ENCODE measurements at regions not wholly inside any gene's neighbourhood (a gene's known extent, or its start where the extent isn't known, plus 50 kb on each side); places are given as distances from the start of the nearest gene placed in this dataset.

DNA sequence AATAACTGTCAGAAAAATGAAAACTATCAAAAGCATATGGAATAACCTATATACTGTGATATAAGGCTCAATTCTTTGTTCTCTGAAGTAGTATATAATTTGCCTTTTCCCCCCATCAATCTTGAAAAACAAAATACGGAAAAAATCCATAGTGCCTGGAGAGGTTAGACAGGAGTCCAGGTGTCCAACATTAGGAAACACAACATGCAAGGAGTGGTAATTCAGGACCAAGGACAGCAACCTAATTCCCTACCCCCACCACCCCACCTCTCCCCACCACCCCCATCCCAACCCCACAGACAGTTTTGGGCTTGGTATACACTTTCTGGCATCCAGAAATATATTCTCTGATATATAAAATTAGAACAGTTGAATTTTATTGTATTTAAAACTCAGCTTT is 55.1 kb upstream of the SLC25A26 start:
- Histone ChIP-seq H3K27ac (ENCODE audit: low read depth, low read length) (no peak overlapping the region), H3K79me2 (ENCODE audit: control insufficient read depth, insufficient read depth, low read length, unreplicated experiment) (no peaks in the 10 kb centered on the region), H3K36me3 (ENCODE audit: insufficient read depth, low read length) (no peaks in the 10 kb centered on the region), H3K4me1 (ENCODE audit: control insufficient read depth, insufficient read depth, low read length, unreplicated experiment) (no peaks in the 10 kb centered on the region), H2AFZ (ENCODE audit: low read length, unreplicated experiment) (no peak overlapping the region), H3K27me3 (ENCODE audit: insufficient read depth, low read length) (peaks cover 69% of the 10 kb centered on the region), H3K4me3 (ENCODE audit: low read depth, low read length) (no peak overlapping the region)

- H3K4me3 ChIP-seq (ENCODE audit: low read depth, low read length) = no peak overlapping the region
- H3K27ac ChIP-seq (ENCODE audit: low read depth, low read length) = no peak overlapping the region
Measured at GRCh38 chr3:66164155-66164554, 56.6 kb upstream of the SLC25A26 start.

GRCh38 chr3:66163222-66163621 is 57.6 kb upstream of the SLC25A26 start:
- Histone ChIP-seq H3K27me3 (ENCODE audit: insufficient read depth, low read length) (peaks cover 57% of the 10 kb centered on the region), H3K36me3 (ENCODE audit: insufficient read depth, low read length) (no peaks in the 10 kb centered on the region), H3K4me1 (ENCODE audit: control insufficient read depth, insufficient read depth, low read length, unreplicated experiment) (no peaks in the 10 kb centered on the region), H3K27ac (ENCODE audit: low read depth, low read length) (no peak overlapping the region), H3K4me3 (ENCODE audit: low read depth, low read length) (no peak overlapping the region), H3K79me2 (ENCODE audit: control insufficient read depth, insufficient read depth, low read length, unreplicated experiment) (no peaks in the 10 kb centered on the region), H2AFZ (ENCODE audit: low read length, unreplicated experiment) (no peak overlapping the region)

More at GRCh38 chr3:66164155-66164554, 56.6 kb upstream of the SLC25A26 start:
- peaks cover 64% of the 10 kb centered on the region for H3K27me3 ChIP-seq (ENCODE audit: insufficient read depth, low read length)
- no peaks in the 10 kb centered on the region for H3K4me1 ChIP-seq (ENCODE audit: control insufficient read depth, insufficient read depth, low read length, unreplicated experiment)
- H3K79me2 ChIP-seq (ENCODE audit: control insufficient read depth, insufficient read depth, low read length, unreplicated experiment) = no peaks in the 10 kb centered on the region
- H3K36me3 ChIP-seq (ENCODE audit: insufficient read depth, low read length) = no peaks in the 10 kb centered on the region
- no peak overlapping the region for H2AFZ ChIP-seq (ENCODE audit: low read length, unreplicated experiment)

- H3K27me3 ChIP-seq (ENCODE audit: insufficient read depth, low read length) = peaks cover 57% of the 10 kb centered on the region
- H3K27ac ChIP-seq (ENCODE audit: low read depth, low read length) = no peak overlapping the region
- H2AFZ ChIP-seq (ENCODE audit: low read length, unreplicated experiment) = no peak overlapping the region
- H3K36me3 ChIP-seq (ENCODE audit: insufficient read depth, low read length) = no peaks in the 10 kb centered on the region
- H3K4me1 ChIP-seq (ENCODE audit: control insufficient read depth, insufficient read depth, low read length, unreplicated experiment) = no peaks in the 10 kb centered on the region
- H3K4me3 ChIP-seq (ENCODE audit: low read depth, low read length) = no peak overlapping the region
- H3K79me2 ChIP-seq (ENCODE audit: control insufficient read depth, insufficient read depth, low read length, unreplicated experiment) = no peaks in the 10 kb centered on the region
Measured at GRCh38 chr3:66162766-66163165, 58.0 kb upstream of the SLC25A26 start.

GRCh38 chr3:66158933-66159683 is 61.7 kb upstream of the SLC25A26 start:
- H3K4me1 ChIP-seq (ENCODE audit: control insufficient read depth, insufficient read depth, low read length, unreplicated experiment) = no peaks in the 10 kb centered on the region
- H3K27me3 ChIP-seq (ENCODE audit: insufficient read depth, low read length) = peaks cover 32% of the 10 kb centered on the region

DNA sequence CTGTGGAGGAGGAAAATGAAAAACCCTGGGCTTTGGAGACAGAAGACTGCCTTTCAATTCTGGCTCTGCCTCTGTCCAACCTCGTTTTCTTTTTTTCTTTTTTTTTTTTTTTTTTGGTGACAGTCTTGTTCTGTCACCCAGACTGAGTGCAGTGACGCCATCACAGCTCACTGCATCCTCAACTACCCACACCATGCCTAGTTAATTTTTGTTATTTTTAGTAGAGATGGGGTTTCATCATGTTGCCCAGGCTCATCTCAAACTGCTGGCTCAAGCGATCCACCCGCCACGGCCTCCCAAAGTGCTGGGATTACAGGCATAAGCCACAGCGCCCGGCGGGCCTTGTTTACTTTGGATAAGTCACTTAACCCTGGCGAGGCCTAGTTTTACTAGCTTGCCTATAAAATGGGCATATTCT is 66.3 kb upstream of the SLC25A26 start:
- Histone ChIP-seq H3K4me1 (ENCODE audit: control insufficient read depth, insufficient read depth, low read length, unreplicated experiment) (no peaks in the 10 kb centered on the region), H3K4me3 (ENCODE audit: low read depth, low read length) (peak overlapping the region; percentile 72), H2AFZ (ENCODE audit: low read length, unreplicated experiment) (no peak overlapping the region), H3K79me2 (ENCODE audit: control insufficient read depth, insufficient read depth, low read length, unreplicated experiment) (no peaks in the 10 kb centered on the region), H3K27ac (ENCODE audit: low read depth, low read length) (no peak overlapping the region), H3K27me3 (ENCODE audit: insufficient read depth, low read length) (peaks cover 20% of the 10 kb centered on the region), H3K36me3 (ENCODE audit: insufficient read depth, low read length) (no peaks in the 10 kb centered on the region)

More at GRCh38 chr3:66158933-66159683, 61.7 kb upstream of the SLC25A26 start:
- Histone ChIP-seq H3K36me3 (ENCODE audit: insufficient read depth, low read length) (no peaks in the 10 kb centered on the region), H3K4me3 (ENCODE audit: low read depth, low read length) (no peak overlapping the region), H3K79me2 (ENCODE audit: control insufficient read depth, insufficient read depth, low read length, unreplicated experiment) (no peaks in the 10 kb centered on the region), H3K27ac (ENCODE audit: low read depth, low read length) (no peak overlapping the region), H2AFZ (ENCODE audit: low read length, unreplicated experiment) (no peak overlapping the region)

DNA sequence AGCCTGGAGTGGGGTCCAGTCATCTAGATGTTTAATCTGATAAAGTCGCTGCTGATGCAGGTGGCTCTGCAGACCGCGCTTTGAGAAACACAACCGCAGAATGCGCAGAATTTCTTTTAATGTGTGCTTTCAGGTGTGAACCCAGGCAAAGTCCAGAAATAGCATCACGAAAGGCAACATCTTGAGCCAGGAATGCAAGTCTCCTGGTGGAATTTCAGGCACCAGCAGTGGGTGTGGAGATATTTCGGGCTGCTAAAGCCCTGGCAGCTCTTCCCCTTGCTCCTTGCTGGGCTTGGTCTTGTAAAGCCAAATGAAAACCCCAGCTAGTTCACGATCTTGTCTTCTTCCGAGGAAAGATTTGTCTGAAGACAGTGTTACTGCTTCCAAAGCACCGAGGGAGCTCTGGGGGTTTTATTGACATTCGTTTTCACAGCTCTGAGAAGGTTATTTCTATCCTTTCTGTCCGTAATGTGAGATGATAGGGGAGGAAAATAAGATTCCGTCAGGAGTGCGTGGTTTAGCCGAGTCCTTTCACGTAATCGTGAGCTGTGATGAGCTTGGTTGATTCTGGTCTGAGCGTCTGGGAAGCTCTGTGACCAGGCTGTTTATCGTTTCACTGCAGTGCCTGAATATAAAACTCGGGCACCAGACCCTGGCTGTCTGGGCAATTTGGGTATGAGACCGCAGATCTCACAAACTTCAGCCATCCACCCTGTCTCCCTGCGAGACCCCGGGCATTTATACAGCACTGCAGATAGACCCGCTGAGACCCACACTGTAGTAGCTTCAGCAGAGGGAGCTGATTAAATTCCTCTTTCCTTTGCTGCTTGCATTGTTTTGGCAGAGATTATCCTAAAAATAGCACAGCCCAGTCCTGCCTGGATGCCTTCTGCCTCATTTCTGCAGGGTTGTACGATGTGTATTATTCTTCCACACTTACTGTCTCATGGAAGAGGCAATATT is 67.0 kb upstream of the SLC25A26 start:
- peak overlapping the region; percentile 19 for H2AFZ ChIP-seq (ENCODE audit: low read length, unreplicated experiment)
- no peaks in the 10 kb centered on the region for H3K36me3 ChIP-seq (ENCODE audit: insufficient read depth, low read length)
- no peaks in the 10 kb centered on the region for H3K4me1 ChIP-seq (ENCODE audit: control insufficient read depth, insufficient read depth, low read length, unreplicated experiment)
- H3K79me2 ChIP-seq (ENCODE audit: control insufficient read depth, insufficient read depth, low read length, unreplicated experiment) = no peaks in the 10 kb centered on the region
- H3K4me3 ChIP-seq (ENCODE audit: low read depth, low read length) = peak overlapping the region; percentile 72
- no peak overlapping the region for H3K27ac ChIP-seq (ENCODE audit: low read depth, low read length)
- H3K27me3 ChIP-seq (ENCODE audit: insufficient read depth, low read length) = peaks cover 20% of the 10 kb centered on the region

- no peaks in the 10 kb centered on the region for H3K36me3 ChIP-seq (ENCODE audit: insufficient read depth, low read length)
- H2AFZ ChIP-seq (ENCODE audit: low read length, unreplicated experiment) = no peak overlapping the region
- no peak overlapping the region for H3K27ac ChIP-seq (ENCODE audit: low read depth, low read length)
- H3K27me3 ChIP-seq (ENCODE audit: insufficient read depth, low read length) = peaks cover 18% of the 10 kb centered on the region
- no peaks in the 10 kb centered on the region for H3K79me2 ChIP-seq (ENCODE audit: control insufficient read depth, insufficient read depth, low read length, unreplicated experiment)
- H3K4me1 ChIP-seq (ENCODE audit: control insufficient read depth, insufficient read depth, low read length, unreplicated experiment) = no peaks in the 10 kb centered on the region
- no peak overlapping the region for H3K4me3 ChIP-seq (ENCODE audit: low read depth, low read length)
Measured at GRCh38 chr3:66152336-66152735, 68.5 kb upstream of the SLC25A26 start.

GRCh38 chr3:66150977-66151376 is 69.8 kb upstream of the SLC25A26 start:
- Histone ChIP-seq H3K4me3 (ENCODE audit: low read depth, low read length) (no peak overlapping the region), H3K36me3 (ENCODE audit: insufficient read depth, low read length) (no peaks in the 10 kb centered on the region), H3K27me3 (ENCODE audit: insufficient read depth, low read length) (peaks cover 17% of the 10 kb centered on the region), H3K27ac (ENCODE audit: low read depth, low read length) (no peak overlapping the region), H3K79me2 (ENCODE audit: control insufficient read depth, insufficient read depth, low read length, unreplicated experiment) (no peaks in the 10 kb centered on the region), H3K4me1 (ENCODE audit: control insufficient read depth, insufficient read depth, low read length, unreplicated experiment) (no peaks in the 10 kb centered on the region), H2AFZ (ENCODE audit: low read length, unreplicated experiment) (no peak overlapping the region)

- peaks cover 11% of the 10 kb centered on the region; the same call in 1 of the 2 replicates for H3K27me3 ChIP-seq (ENCODE audit: insufficient read depth, low read length)
- H3K4me1 ChIP-seq (ENCODE audit: control insufficient read depth, insufficient read depth, low read length, unreplicated experiment) = peaks cover 10% of the 10 kb centered on the region
- H2AFZ ChIP-seq (ENCODE audit: low read length, unreplicated experiment) = no peak overlapping the region
- no peaks in the 10 kb centered on the region for H3K36me3 ChIP-seq (ENCODE audit: insufficient read depth, low read length)
- H3K4me3 ChIP-seq (ENCODE audit: low read depth, low read length) = no peak overlapping the region
- no peaks in the 10 kb centered on the region for H3K79me2 ChIP-seq (ENCODE audit: control insufficient read depth, insufficient read depth, low read length, unreplicated experiment)
- H3K27ac ChIP-seq (ENCODE audit: low read depth, low read length) = no peak overlapping the region
Measured at GRCh38 chr3:66149269-66149668, 71.5 kb upstream of the SLC25A26 start.
